ENCODE measurements at regions not wholly inside any gene's neighbourhood (a gene's known extent, or its start where the extent isn't known, plus 50 kb on each side); places are given as distances from the start of the nearest gene placed in this dataset.
"Not testable (repeated sequence)": the region's sequence is repeated elsewhere in the genome, so short reads cannot be mapped to it uniquely, and the experiment has no call there.

- WGBS, 3 donors: 61 to 79% (median 64%) methylated on average over 4 of the region's 4 CpGs
- H3K27ac ChIP-seq (ENCODE audit: low read depth, low read length): not testable (repeated sequence)
Measured at GRCh38 chr15:39261397-39262183, 319.3 kb upstream of the THBS1 start.

- WGBS, 3 donors: 72 to 95% (median 73%) methylated on average over 6 of the region's 6 CpGs
Measured at GRCh38 chr15:39262995-39263772, 317.7 kb upstream of the THBS1 start.

GRCh38 chr15:39265261-39265660 lies 315.6 kb upstream of the THBS1 start:
- H3K27ac ChIP-seq (ENCODE audit: low read depth, low read length): no peak overlapping the region
- WGBS, 3 donors: 82 to 91% (median 87%) methylated on average over 4 of the region's 4 CpGs

More at GRCh38 chr15:39262995-39263772, 317.7 kb upstream of the THBS1 start:
- not testable (repeated sequence) for H3K27ac ChIP-seq (ENCODE audit: low read depth, low read length)

GRCh38 chr15:39266890-39267289 lies 314.0 kb upstream of the THBS1 start:
- no peak overlapping the region for H3K27ac ChIP-seq (ENCODE audit: low read depth, low read length)
- WGBS, 3 donors: 32 to 79% (median 75%) methylated on average over 1 of the region's 1 CpG

GRCh38 chr15:39267685-39268084 lies 313.2 kb upstream of the THBS1 start:
- H3K27ac ChIP-seq (ENCODE audit: low read depth, low read length): no peak overlapping the region
- WGBS, 3 donors: 82 to 96% (median 84%) methylated on average over 7 of the region's 7 CpGs

GRCh38 chr15:39269352-39269751 lies 311.5 kb upstream of the THBS1 start:
- WGBS, 3 donors: 72 to 88% (median 86%) methylated on average over 2 of the region's 2 CpGs
- no peak overlapping the region for H3K27ac ChIP-seq (ENCODE audit: low read depth, low read length)

- no peak overlapping the region for H3K27ac ChIP-seq (ENCODE audit: low read depth, low read length)
- WGBS, 3 donors: 87 to 93% (median 92%) methylated on average over 4 of the region's 4 CpGs
Measured at GRCh38 chr15:39269821-39270220, 311.1 kb upstream of the THBS1 start.

- no peak overlapping the region for H3K27ac ChIP-seq (ENCODE audit: low read depth, low read length)
Measured at GRCh38 chr15:39270221-39270855, 310.5 kb upstream of the THBS1 start.

GRCh38 chr15:39270934-39271333 lies 309.9 kb upstream of the THBS1 start:
- 92 to 98% (median 95%) methylated on average over 7 of the region's 7 CpGs for WGBS, 3 donors
- no peak overlapping the region for H3K27ac ChIP-seq (ENCODE audit: low read depth, low read length)

- 64 to 98% (median 94%) methylated on average over 2 of the region's 2 CpGs for WGBS, 3 donors
- no peak overlapping the region for H3K27ac ChIP-seq (ENCODE audit: low read depth, low read length)
Measured at GRCh38 chr15:39272901-39273300, 308.0 kb upstream of the THBS1 start.

- WGBS, 3 donors: 13 to 69% (median 61%) methylated on average over 4 of the region's 4 CpGs
Measured at GRCh38 chr15:39273717-39274411, 307.0 kb upstream of the THBS1 start.

GRCh38 chr15:39275066-39275465 lies 305.8 kb upstream of the THBS1 start:
- WGBS, 3 donors: 79 to 96% (median 82%) methylated on average over 3 of the region's 3 CpGs
- no peak overlapping the region for H3K27ac ChIP-seq (ENCODE audit: low read depth, low read length)

More at GRCh38 chr15:39273717-39274411, 307.0 kb upstream of the THBS1 start:
- no peak overlapping the region for H3K27ac ChIP-seq (ENCODE audit: low read depth, low read length)

GRCh38 chr15:39279311-39279710 lies 301.6 kb upstream of the THBS1 start:
- H3K27ac ChIP-seq (ENCODE audit: low read depth, low read length): no peak overlapping the region
- 91 to 96% (median 95%) methylated on average over 3 of the region's 3 CpGs for WGBS, 3 donors

GRCh38 chr15:39281094-39281493 lies 299.8 kb upstream of the THBS1 start:
- no peak overlapping the region for H3K27ac ChIP-seq (ENCODE audit: low read depth, low read length)
- WGBS, 3 donors: 55 to 67% (median 58%) methylated on average over 1 of the region's 1 CpG

- WGBS, 3 donors: 88 to 91% (median 89%) methylated on average over 4 of the region's 4 CpGs
- no peak overlapping the region for H3K27ac ChIP-seq (ENCODE audit: low read depth, low read length)
Measured at GRCh38 chr15:39282663-39283208, 298.1 kb upstream of the THBS1 start.

GRCh38 chr15:39283531-39283930 lies 297.3 kb upstream of the THBS1 start:
- H3K27ac ChIP-seq (ENCODE audit: low read depth, low read length): no peak overlapping the region

GRCh38 chr15:39285071-39285470 lies 295.8 kb upstream of the THBS1 start:
- H3K27ac ChIP-seq (ENCODE audit: low read depth, low read length): no peak overlapping the region
- WGBS, 3 donors: 95 to 98% (median 97%) methylated on average over 3 of the region's 3 CpGs

GRCh38 chr15:39285663-39286062 lies 295.2 kb upstream of the THBS1 start:
- H3K27ac ChIP-seq (ENCODE audit: low read depth, low read length): no peak overlapping the region

- no peak overlapping the region for H3K27ac ChIP-seq (ENCODE audit: low read depth, low read length)
- 48 to 52% (median 51%) methylated on average over 2 of the region's 2 CpGs for WGBS, 3 donors
Measured at GRCh38 chr15:39286706-39287105, 294.2 kb upstream of the THBS1 start.

Measured in adipose tissue (tissue), 3 donors.